Fibroblast of lung (primary cell): ENCODE measurements at regions not wholly inside any gene's neighbourhood (a gene's known extent, or its start where the extent isn't known, plus 50 kb on each side); places are given as distances from the start of the nearest gene placed in this dataset.

Experiments
- DNase-seq, 2 donors: peaks; one replicate each; pipeline versions ENCODE4 v3.0.0 to v3.0.0-alpha.2; 2010; ENCODE audit warnings: low read depth in 2 of 2
- H2AFZ ChIP-seq: 2 replicates; pipeline ENCODE4 v1.5.1; 2012; ENCODE audit warnings: low read length, control low read depth, inconsistent platforms
- H3K27ac ChIP-seq: 2 replicates; pipeline ENCODE4 v1.5.1; 2011; ENCODE audit warnings: low read length, control low read depth; ENCODE audit not compliant: insufficient read depth
- H3K27me3 ChIP-seq: 2 replicates; pipeline ENCODE4 v1.5.1; 2011; ENCODE audit warnings: mild to moderate bottlenecking, low read length; ENCODE audit not compliant: control insufficient read depth, insufficient read depth
- H3K36me3 ChIP-seq: 2 replicates; pipeline ENCODE4 v1.5.1; 2011; ENCODE audit warnings: low read length; ENCODE audit not compliant: control insufficient read depth, insufficient read depth
- H3K4me1 ChIP-seq: 2 replicates; pipeline ENCODE4 v1.5.1; 2011; ENCODE audit warnings: low read length; ENCODE audit not compliant: control insufficient read depth, insufficient read depth; ENCODE audit errors: extremely low read depth
- H3K4me2 ChIP-seq: 2 replicates; pipeline ENCODE4 v1.5.1; 2011; ENCODE audit warnings: low read length, control low read depth; ENCODE audit not compliant: insufficient read depth; ENCODE audit errors: extremely low read depth
- H3K4me3 ChIP-seq, 4 experiments: fragments of 200-600 bp in 1 of 4; sonication (generic) in 1 of 4; replicated peaks in 1 of 4; 2 replicates each; pipeline ENCODE4 v1.5.1; 2011 to 2016; ENCODE audit warnings: low read length in 4 of 4, low read depth in 3 of 4, mild to moderate bottlenecking in 3 of 4, control low read depth in 2 of 4, inconsistent platforms in 1 of 4, mixed read lengths in 1 of 4; ENCODE audit not compliant: insufficient read depth in 1 of 4; ENCODE audit errors: control extremely low read depth in 1 of 4
- H3K79me2 ChIP-seq: 2 replicates; pipeline ENCODE4 v1.5.1; 2012; ENCODE audit warnings: mild to moderate bottlenecking, low read length, inconsistent platforms; ENCODE audit not compliant: control insufficient read depth, insufficient read depth
- H3K9ac ChIP-seq: 2 replicates; pipeline ENCODE4 v1.5.1; 2011; ENCODE audit warnings: mild to moderate bottlenecking, low read length, control low read depth; ENCODE audit not compliant: insufficient read depth
- H3K9me3 ChIP-seq: 2 replicates; pipeline ENCODE4 v1.5.1; 2012; ENCODE audit warnings: low read depth, low read length; ENCODE audit not compliant: control insufficient read depth, insufficient read depth
- H4K20me1 ChIP-seq: 2 replicates; pipeline ENCODE4 v1.5.1; 2011; ENCODE audit warnings: low read length; ENCODE audit not compliant: control insufficient read depth, insufficient read depth; ENCODE audit errors: extremely low read depth
- EZH2 ChIP-seq: IDR thresholded peaks from 2 replicates; pipeline ENCODE4 v1.5.1; 2012; ENCODE audit warnings: low read length, control low read depth, mild to moderate bottlenecking; ENCODE audit errors: missing control alignments
- TF ChIP-seq, protein P1 (sequence below), 2 donors: IDR thresholded peaks in 1 of 2; conservative IDR thresholded peaks in 1 of 2; 1 replicate in 1 of 2; 2 replicates in 1 of 2; pipeline ENCODE4 v1.5.1; 2011 to 2012; ENCODE audit warnings: low read length in 2 of 2, control low read depth in 1 of 2, inconsistent platforms in 1 of 2, low read depth in 1 of 2, mild to moderate bottlenecking in 1 of 2

DNA sequence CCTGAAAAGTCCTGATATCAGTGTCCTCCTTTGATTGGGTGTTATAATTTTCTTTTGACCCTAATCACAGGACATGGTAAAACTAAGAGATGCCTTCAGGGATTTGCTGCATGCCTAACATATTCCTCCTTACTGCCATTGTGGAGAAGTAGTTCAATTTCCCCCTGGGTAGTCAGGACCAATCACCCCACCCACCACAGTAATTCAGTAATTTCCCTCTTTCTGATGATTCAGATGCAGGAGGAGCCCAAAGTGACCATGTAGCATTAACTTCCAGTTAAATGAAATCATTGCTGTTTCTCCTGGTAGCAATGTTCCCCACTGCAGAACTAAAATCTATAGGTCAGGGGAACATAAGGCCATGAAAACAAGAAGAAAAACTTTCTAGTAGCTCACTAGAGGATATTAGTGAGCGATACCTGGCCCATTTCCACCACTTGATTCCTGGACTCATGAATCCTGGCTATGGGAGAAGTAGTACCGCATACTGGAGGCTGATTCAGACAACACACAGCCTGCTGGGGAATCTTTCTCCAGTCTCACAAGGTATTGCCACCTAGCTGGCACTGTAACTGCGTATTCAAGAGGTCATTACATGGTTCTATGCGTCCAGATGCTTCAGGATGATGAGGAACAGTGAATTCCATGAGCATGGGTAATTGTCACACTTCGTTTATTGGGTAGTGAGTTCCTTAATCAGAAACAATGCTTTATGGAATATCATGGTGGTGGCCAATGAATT lies 561.2 kb downstream of the HAO1 start:
- no peak overlapping the region for H2AFZ ChIP-seq
- H3K36me3 ChIP-seq, result no peaks in the 10 kb centered on the region
- H3K9me3 ChIP-seq, result no peaks in the 10 kb centered on the region
- no peak overlapping the region for H3K4me3 ChIP-seq
- no peaks in the 10 kb centered on the region for H3K27me3 ChIP-seq
- no peak overlapping the region for H3K9ac ChIP-seq
- DNase-seq, result peak in 1 of 2 donors; percentile 20
- H3K27ac ChIP-seq, result no peak overlapping the region
- TF ChIP-seq, protein P1, sequence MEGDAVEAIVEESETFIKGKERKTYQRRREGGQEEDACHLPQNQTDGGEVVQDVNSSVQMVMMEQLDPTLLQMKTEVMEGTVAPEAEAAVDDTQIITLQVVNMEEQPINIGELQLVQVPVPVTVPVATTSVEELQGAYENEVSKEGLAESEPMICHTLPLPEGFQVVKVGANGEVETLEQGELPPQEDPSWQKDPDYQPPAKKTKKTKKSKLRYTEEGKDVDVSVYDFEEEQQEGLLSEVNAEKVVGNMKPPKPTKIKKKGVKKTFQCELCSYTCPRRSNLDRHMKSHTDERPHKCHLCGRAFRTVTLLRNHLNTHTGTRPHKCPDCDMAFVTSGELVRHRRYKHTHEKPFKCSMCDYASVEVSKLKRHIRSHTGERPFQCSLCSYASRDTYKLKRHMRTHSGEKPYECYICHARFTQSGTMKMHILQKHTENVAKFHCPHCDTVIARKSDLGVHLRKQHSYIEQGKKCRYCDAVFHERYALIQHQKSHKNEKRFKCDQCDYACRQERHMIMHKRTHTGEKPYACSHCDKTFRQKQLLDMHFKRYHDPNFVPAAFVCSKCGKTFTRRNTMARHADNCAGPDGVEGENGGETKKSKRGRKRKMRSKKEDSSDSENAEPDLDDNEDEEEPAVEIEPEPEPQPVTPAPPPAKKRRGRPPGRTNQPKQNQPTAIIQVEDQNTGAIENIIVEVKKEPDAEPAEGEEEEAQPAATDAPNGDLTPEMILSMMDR (conservative IDR thresholded peaks at IDR 0.05 in 1 of 2, IDR thresholded peaks at IDR 0.05 in 1 of 2; ENCODE audit: low read depth in 1 of 2, low read length in 2 of 2), result no peak
- TF ChIP-seq EZH2, result no peak
- H3K79me2 ChIP-seq, result no peaks in the 10 kb centered on the region
- no peaks in the 10 kb centered on the region for H3K4me1 ChIP-seq
- H4K20me1 ChIP-seq, result no peaks in the 10 kb centered on the region
- no peak overlapping the region for H3K4me2 ChIP-seq

DNA sequence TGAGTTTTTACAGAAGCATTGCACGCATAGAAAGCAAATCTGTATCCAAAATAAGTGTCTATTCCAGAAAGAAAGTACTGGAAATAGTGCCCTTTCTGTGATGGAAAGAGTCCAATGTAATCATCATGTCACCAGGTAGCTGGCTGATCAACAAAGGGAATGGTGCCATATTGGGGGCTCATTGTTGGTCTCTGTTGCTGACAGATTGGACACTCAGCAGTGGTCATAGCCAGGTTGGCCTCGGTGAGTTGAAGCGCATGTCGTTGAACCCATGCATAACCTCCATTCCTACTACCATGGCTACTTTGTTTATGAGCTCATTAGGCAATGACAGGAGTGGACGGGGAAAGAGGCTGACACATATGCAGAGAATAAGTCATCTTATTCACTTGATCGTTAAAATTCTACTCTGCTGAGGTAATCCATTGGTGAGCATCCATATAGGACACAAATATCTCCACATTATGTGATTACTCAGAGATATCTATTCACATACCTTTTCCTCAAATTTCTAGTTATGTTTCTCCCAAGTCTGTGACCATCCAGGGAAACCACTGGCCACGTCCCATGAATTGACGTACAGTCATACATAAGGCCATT lies 560.5 kb downstream of the HAO1 start:
- H3K9me3 ChIP-seq, result no peaks in the 10 kb centered on the region
- H2AFZ ChIP-seq, result no peak overlapping the region
- no peak overlapping the region for H3K4me2 ChIP-seq
- H3K9ac ChIP-seq, result no peak overlapping the region
- H3K4me3 ChIP-seq, result no peak overlapping the region
- H3K79me2 ChIP-seq, result no peaks in the 10 kb centered on the region
- H3K4me1 ChIP-seq, result no peaks in the 10 kb centered on the region
- no peak for TF ChIP-seq EZH2
- TF ChIP-seq, protein P1 (conservative IDR thresholded peaks at IDR 0.05 in 1 of 2, IDR thresholded peaks at IDR 0.05 in 1 of 2; ENCODE audit: low read depth in 1 of 2, low read length in 2 of 2), result no peak
- no peaks in the 10 kb centered on the region for H3K36me3 ChIP-seq
- DNase-seq, result peak in 1 of 2 donors; percentile 70
- H3K27ac ChIP-seq, result no peak overlapping the region
- H4K20me1 ChIP-seq, result no peaks in the 10 kb centered on the region
- H3K27me3 ChIP-seq, result no peaks in the 10 kb centered on the region

DNA sequence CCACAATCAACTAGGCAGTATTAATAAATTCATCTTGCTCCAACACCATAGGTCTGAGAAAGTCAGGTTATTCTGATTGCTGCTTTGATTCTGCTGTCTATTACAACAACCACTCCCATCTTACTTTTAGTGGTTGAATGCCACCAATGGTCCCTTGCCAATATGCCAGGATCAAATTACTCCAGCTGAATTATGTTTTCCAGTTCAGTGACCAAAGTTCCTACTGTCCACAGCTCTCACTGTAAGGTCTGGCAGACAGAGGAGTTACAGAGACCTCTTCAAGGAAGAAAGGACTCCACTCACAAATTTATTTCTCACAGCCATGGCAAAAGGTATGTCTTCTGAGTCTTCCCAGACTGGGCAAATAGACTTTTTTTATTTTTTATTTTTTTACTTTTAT lies 557.0 kb downstream of the HAO1 start:
- no peaks in the 10 kb centered on the region for H3K79me2 ChIP-seq
- H3K4me2 ChIP-seq, result no peak overlapping the region
- no peaks in the 10 kb centered on the region for H3K27me3 ChIP-seq
- H3K36me3 ChIP-seq, result no peaks in the 10 kb centered on the region
- no peak overlapping the region for H3K9ac ChIP-seq
- no peaks in the 10 kb centered on the region for H3K9me3 ChIP-seq
- no peak overlapping the region for H2AFZ ChIP-seq
- no peak overlapping the region for H3K4me3 ChIP-seq
- TF ChIP-seq, protein P1 (conservative IDR thresholded peaks at IDR 0.05 in 1 of 2, IDR thresholded peaks at IDR 0.05 in 1 of 2; ENCODE audit: low read depth in 1 of 2, low read length in 2 of 2), result no peak
- TF ChIP-seq EZH2, result no peak
- peak in 1 of 2 donors; percentile 29 for DNase-seq
- H3K27ac ChIP-seq, result no peak overlapping the region
- no peaks in the 10 kb centered on the region for H3K4me1 ChIP-seq
- H4K20me1 ChIP-seq, result no peaks in the 10 kb centered on the region
